ENCODE measurements at regions not wholly inside any gene's neighbourhood (a gene's known extent, or its start where the extent isn't known, plus 50 kb on each side); places are given as distances from the start of the nearest gene placed in this dataset.

DNA sequence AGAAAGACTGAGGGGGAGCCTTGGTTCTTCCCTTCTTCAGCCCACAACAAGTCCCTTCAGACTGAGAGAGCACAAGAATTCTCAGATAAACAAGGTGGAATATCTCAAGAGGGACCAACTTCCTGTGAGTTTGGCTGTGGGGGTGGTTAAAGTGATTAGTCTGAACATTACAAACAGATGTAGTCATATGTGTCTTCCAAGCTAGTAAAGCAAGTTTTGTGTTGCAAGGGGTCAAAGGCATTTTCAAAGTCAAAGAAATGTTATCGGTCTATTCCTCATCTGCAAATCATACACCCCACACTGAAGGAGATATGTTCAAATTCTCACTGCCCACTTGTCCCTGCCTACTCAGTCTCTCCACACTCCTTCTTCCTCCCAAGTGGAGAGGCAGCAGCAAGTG is 242.5 kb downstream of the FAM43A start:
- peak in 2 of 4 donors; percentile 16 for ATAC-seq
- Histone ChIP-seq H3K36me3 (no peaks in the 10 kb centered on the region), H3K9me3 (no peaks in the 10 kb centered on the region), H3K4me1 (peaks cover 0 to 12% (median 0%) of the 10 kb centered on the region in 3 donors), H3K27me3 (no peaks in the 10 kb centered on the region), H3K4me3 (no peak overlapping the region), H3K27ac (no peak overlapping the region)
- TF ChIP-seq, protein P1, sequence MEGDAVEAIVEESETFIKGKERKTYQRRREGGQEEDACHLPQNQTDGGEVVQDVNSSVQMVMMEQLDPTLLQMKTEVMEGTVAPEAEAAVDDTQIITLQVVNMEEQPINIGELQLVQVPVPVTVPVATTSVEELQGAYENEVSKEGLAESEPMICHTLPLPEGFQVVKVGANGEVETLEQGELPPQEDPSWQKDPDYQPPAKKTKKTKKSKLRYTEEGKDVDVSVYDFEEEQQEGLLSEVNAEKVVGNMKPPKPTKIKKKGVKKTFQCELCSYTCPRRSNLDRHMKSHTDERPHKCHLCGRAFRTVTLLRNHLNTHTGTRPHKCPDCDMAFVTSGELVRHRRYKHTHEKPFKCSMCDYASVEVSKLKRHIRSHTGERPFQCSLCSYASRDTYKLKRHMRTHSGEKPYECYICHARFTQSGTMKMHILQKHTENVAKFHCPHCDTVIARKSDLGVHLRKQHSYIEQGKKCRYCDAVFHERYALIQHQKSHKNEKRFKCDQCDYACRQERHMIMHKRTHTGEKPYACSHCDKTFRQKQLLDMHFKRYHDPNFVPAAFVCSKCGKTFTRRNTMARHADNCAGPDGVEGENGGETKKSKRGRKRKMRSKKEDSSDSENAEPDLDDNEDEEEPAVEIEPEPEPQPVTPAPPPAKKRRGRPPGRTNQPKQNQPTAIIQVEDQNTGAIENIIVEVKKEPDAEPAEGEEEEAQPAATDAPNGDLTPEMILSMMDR (IDR thresholded peaks at IDR 0.05): no peak
- no peak for DNase-seq
- intact Hi-C loops (cut with DNase I): no loop called here
- no peak for FAIRE-seq
- 0 to 32% methylated on average over 1 of the region's 1 CpG for WGBS, 2 donors

DNA sequence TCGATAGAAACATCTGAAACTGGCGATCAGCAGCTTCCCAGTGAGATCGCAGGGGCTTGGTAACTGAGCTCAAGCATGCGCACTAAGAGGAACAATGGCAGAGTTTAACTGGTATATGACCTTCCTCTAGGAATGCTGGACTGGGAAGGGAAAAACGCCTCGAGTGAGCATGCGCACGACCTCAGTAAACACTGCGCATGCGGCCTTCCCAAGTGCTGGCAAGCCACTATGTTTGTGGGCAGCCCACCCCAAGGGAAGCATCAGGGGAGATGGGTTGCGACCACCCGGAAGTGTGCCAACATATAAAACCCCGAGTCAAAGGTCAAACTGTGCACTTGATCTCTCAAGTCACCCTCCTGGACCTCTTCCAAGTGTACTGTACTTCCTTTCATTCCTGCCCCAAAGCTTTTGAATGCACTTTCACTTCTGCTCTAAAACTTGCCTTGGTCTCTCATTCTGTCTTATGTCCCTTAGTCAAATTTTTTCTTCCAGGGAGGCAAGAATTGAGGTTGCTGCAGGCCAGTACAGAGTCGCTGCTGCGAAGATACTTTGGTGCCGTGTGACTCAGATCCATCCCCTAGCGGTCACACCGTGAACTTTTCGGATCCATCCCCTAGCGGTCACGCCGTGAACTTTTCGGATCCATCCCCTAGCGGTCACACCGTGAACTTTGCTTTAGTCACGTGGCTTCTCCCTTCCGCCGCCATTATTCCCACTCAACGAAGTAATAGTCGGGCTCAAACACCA is 243.3 kb downstream of the FAM43A start:
- FAIRE-seq (no peak), DNase-seq (no peak), ATAC-seq (peak in 3 of 4 donors; percentile 26 to 52 (median 44))
- 69 to 71% methylated on average over 30 of the region's 30 CpGs for WGBS, 2 donors
- Histone ChIP-seq H3K4me1 (peaks cover 0 to 12% (median 0%) of the 10 kb centered on the region in 3 donors), H3K27me3 (no peaks in the 10 kb centered on the region), H3K9me3 (no peaks in the 10 kb centered on the region), H3K4me3 (no peak overlapping the region), H3K27ac (no peak overlapping the region), H3K36me3 (no peaks in the 10 kb centered on the region)
- intact Hi-C loops (cut with DNase I): no loop called here
- TF ChIP-seq, protein P1 (IDR thresholded peaks at IDR 0.05): peak in 3 of 4 donors; percentile 18 to 32 (median 18)

DNA sequence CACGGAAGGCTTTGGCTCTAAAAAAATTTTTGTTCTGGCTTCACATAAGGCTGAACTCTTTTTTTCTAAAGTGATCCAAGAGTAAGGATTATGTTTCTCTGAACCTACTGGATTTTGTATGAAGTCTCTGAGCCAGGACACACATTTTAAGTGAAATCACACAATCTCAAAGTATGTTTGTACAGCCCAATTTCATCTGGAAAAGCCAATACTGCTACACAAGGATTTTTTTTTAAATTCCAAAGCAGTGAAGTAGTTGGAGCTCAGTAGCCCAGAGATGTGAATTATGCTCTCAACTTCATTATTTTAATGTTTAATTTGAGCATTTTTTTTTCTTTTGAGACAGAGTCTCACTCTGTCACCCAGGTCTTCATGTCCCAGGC is 243.9 kb downstream of the FAM43A start:
- ATAC-seq (no peak), DNase-seq (no peak), FAIRE-seq (no peak)
- WGBS, 2 donors: 81 to 88% methylated on average over 1 of the region's 1 CpG
- no peaks in the 10 kb centered on the region for H3K27me3 ChIP-seq
- H3K9me3 ChIP-seq: no peaks in the 10 kb centered on the region
- TF ChIP-seq, protein P1 (IDR thresholded peaks at IDR 0.05): no peak
- intact Hi-C loops (cut with DNase I): no loop called here
- peaks cover 0 to 12% (median 0%) of the 10 kb centered on the region in 3 donors for H3K4me1 ChIP-seq
- no peak overlapping the region for H3K4me3 ChIP-seq
- H3K36me3 ChIP-seq: no peaks in the 10 kb centered on the region
- H3K27ac ChIP-seq: no peak overlapping the region

DNA sequence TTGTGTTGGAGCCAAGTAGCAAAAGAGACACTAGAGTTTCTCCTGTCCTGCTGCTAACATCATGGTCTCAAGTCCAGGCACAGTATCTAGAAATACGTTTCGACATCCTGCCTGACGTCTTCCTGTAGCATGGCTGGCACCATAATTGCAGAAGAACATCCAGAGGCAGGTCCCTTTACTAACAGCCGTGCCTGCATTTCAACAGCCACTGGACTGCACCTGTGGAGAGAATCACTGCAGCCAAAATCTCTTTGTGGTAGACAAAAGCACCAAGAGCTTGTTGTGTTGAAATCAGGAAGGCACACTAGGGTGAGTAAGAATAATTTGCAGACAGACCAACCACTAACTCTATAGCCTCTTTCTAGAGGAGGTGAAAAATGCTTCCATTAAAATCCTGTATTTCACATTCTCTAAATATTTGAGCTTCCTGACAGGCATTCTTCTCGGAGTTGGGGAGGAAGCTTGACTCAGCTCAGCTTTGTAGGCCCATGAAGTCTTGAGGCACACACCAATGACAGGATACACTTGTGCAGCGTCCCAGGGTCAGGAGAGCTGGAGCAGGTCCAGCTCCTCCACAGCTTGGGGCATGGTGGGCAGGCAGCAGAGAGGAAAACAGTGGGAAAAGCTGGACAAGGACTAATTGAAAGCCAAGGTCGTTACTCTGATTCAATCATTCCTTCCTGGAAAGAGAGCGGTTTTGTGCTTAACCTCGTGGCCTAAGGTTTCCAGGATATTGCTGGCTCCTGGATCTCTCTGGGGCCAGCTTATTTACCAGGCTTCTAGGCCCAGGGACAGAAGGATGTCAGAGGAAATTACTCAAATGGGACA is 244.9 kb downstream of the FAM43A start:
- TF ChIP-seq, protein P1 (IDR thresholded peaks at IDR 0.05): no peak
- peak overlapping the region in 3 of 4 donors; percentile 36 to 59 (median 41) for H3K27ac ChIP-seq
- DNase-seq: peak in 2 of 6 donors; percentile 14 to 26
- no peaks in the 10 kb centered on the region for H3K27me3 ChIP-seq
- H3K4me1 ChIP-seq: peaks cover 0 to 12% (median 0%) of the 10 kb centered on the region in 3 donors
- peak in 3 of 4 donors; percentile 52 to 60 (median 60) for ATAC-seq
- H3K4me3 ChIP-seq: no peak overlapping the region
- FAIRE-seq: no peak
- no peaks in the 10 kb centered on the region for H3K36me3 ChIP-seq
- H3K9me3 ChIP-seq: no peaks in the 10 kb centered on the region
- 50 to 58% methylated on average over 9 of the region's 9 CpGs for WGBS, 2 donors
- intact Hi-C loops (cut with DNase I): no loop called here
